HepG2 (cell line): ENCODE measurements at regions not wholly inside any gene's neighbourhood (a gene's known extent, or its start where the extent isn't known, plus 50 kb on each side); places are given as distances from the start of the nearest gene placed in this dataset.

Source experiments
- ATAC-seq: fragments of 200-7000 bp; cut with Tn5 transposase; 3 replicates; pipeline ENCODE4 v1.9.1; 2020; ENCODE audit warnings: mild to moderate bottlenecking, moderate library complexity
- BruUV-seq: library from RNA; stranded (reverse); fragments of 400-500 nt; replicated peaks from 2 replicates; lab custom pipeline; 2021; lab: Mats Ljungman, UMichigan
- CTCF ChIA-PET: fragments of 300-600 bp; formaldehyde crosslinking; extraction: SDS; loops from one replicate; lab custom pipeline; 2021; ENCODE audit warnings: low total read pairs, inconsistent platforms, low intra/inter-chr PET ratio; lab: Yijun Ruan, JAX
- POLR2A ChIA-PET: fragments of 350-600 bp; sonication (Branson Sonifier 250); formaldehyde crosslinking; loops from one replicate; lab custom pipeline; 2020; ENCODE audit warnings: antibody characterized with exemption, inconsistent platforms; lab: Yijun Ruan, JAX
- DNase-seq: peaks from one replicate; pipeline ENCODE4 v3.0.0-alpha.2; 2015; ENCODE audit warnings: low spot score
- FAIRE-seq: peaks from 3 replicates; lab custom pipeline; 2011; peaks lifted over from hg19 to GRCh38; lab: Jason Lieb, UNC
- H2AFZ ChIP-seq: one replicate; pipeline ENCODE4 v1.6.1; 2011; ENCODE audit warnings: low read length, inconsistent platforms
- H3K27ac ChIP-seq: fragments of 300-600 bp; 3 replicates; pipeline ENCODE4 v1.8.0; 2011; ENCODE audit warnings: mixed run types, mild to moderate bottlenecking, mixed read lengths, low read length, inconsistent platforms; ENCODE audit not compliant: insufficient read depth; ENCODE audit errors: extremely low read length
- H3K27me3 ChIP-seq, 2 experiments: fragments of 200-600 bp in 1 of 2; 2 replicates in 1 of 2; 3 replicates in 1 of 2; pipeline versions ENCODE4 v1.6.0 to v1.8.0; 2011; ENCODE audit warnings: low read length in 2 of 2, mild to moderate bottlenecking in 2 of 2, moderate library complexity in 2 of 2, inconsistent platforms in 1 of 2; ENCODE audit not compliant: insufficient read depth in 2 of 2, control insufficient read depth in 1 of 2
- H3K36me3 ChIP-seq, 2 experiments: fragments of 200-600 bp in 1 of 2; replicated peaks in 1 of 2; 2 replicates in 1 of 2; 3 replicates in 1 of 2; pipeline versions ENCODE4 v1.5.1 to v1.8.0; 2011; ENCODE audit warnings: low read length in 2 of 2, inconsistent platforms in 1 of 2; ENCODE audit not compliant: insufficient read depth in 2 of 2, control insufficient read depth in 1 of 2
- H3K4me1 ChIP-seq: 2 replicates; pipeline ENCODE4 v1.5.1; 2012; ENCODE audit warnings: low read length, inconsistent platforms; ENCODE audit not compliant: insufficient read depth
- H3K4me2 ChIP-seq: 2 replicates; pipeline ENCODE4 v1.6.0; 2011; ENCODE audit warnings: low read depth, low read length, inconsistent platforms
- H3K4me3 ChIP-seq, 3 experiments: fragments of 200-600 bp in 1 of 3; sonication (generic), shearing (Covaris generic) in 1 of 3; replicated peaks in 1 of 3; 2 replicates each; pipeline ENCODE4 v1.5.1; 2011 to 2016; ENCODE audit warnings: low read length in 3 of 3, inconsistent platforms in 2 of 3, low read depth in 2 of 3, mild to moderate bottlenecking in 2 of 3, control low read depth in 1 of 3, mixed read lengths in 1 of 3; ENCODE audit not compliant: insufficient read depth in 1 of 3
- H3K79me2 ChIP-seq: one replicate; pipeline ENCODE4 v1.6.1; 2011; ENCODE audit warnings: low read length, inconsistent platforms; ENCODE audit not compliant: insufficient read depth
- H3K9ac ChIP-seq: 2 replicates; pipeline ENCODE4 v1.6.0; 2011; ENCODE audit warnings: mild to moderate bottlenecking, low read depth, low read length, inconsistent platforms; ENCODE audit not compliant: insufficient read depth
- H3K9me3 ChIP-seq: 2 replicates; pipeline ENCODE4 v1.5.1; 2012; ENCODE audit warnings: mild to moderate bottlenecking, low read length
- H4K20me1 ChIP-seq: 2 replicates; pipeline ENCODE4 v1.6.0; 2011; ENCODE audit warnings: inconsistent platforms, mild to moderate bottlenecking, low read length, moderate library complexity; ENCODE audit not compliant: insufficient read depth
- ETS1 ChIP-seq: sonication (generic); formaldehyde crosslinking; IDR thresholded peaks from 2 replicates; pipeline ENCODE4 v1.4.0; 2020; ENCODE audit warnings: missing genetic modification reagents
- FOXC1 ChIP-seq: sonication (generic); formaldehyde crosslinking; IDR thresholded peaks from 2 replicates; pipeline ENCODE4 v1.8.0; 2022; ENCODE audit warnings: mild to moderate bottlenecking, missing genetic modification reagents, borderline replicate concordance
- HNRNPK ChIP-seq: fragments of 200-400 bp; formaldehyde crosslinking; IDR thresholded peaks from 2 replicates; pipeline ENCODE4 v1.6.1; 2018; ENCODE audit warnings: low read length, low read depth, moderate library complexity, mild to moderate bottlenecking; ENCODE audit not compliant: poor library complexity, severe bottlenecking
- KLF16 ChIP-seq, 2 experiments: sonication (generic) in 1 of 2; formaldehyde crosslinking in 1 of 2; IDR thresholded peaks; 2 replicates each; pipeline versions ENCODE4 v1.6.1 to v1.8.0; 2016 to 2023; ENCODE audit warnings: missing genetic modification reagents in 2 of 2, missing compliant biosample characterization in 1 of 2
- SMARCE1 ChIP-seq: fragments of 450-650 bp; IDR thresholded peaks from 2 replicates; pipeline ENCODE4 v1.6.1; 2017; ENCODE audit warnings: borderline replicate concordance
- SYNCRIP ChIP-seq: fragments of 200-400 bp; formaldehyde crosslinking; IDR thresholded peaks from 2 replicates; pipeline ENCODE4 v1.6.1; 2018; ENCODE audit warnings: mild to moderate bottlenecking, low read depth, low read length; ENCODE audit not compliant: insufficient read depth
- ZFP90 ChIP-seq: sonication (generic); formaldehyde crosslinking; IDR thresholded peaks from 2 replicates; pipeline ENCODE4 v1.8.0; 2022; ENCODE audit warnings: missing genetic modification reagents, mild to moderate bottlenecking, inconsistent platforms, borderline replicate concordance
- ZKSCAN8 ChIP-seq: IDR thresholded peaks from 2 replicates; pipeline ENCODE4 v1.6.1; 2016; ENCODE audit warnings: borderline replicate concordance, missing genetic modification reagents, missing compliant biosample characterization
- ZNF513 ChIP-seq: sonication (generic); formaldehyde crosslinking; conservative IDR thresholded peaks from 2 replicates; pipeline ENCODE4 v1.5.0; 2020; ENCODE audit warnings: missing genetic modification reagents
- WGBS: methylation state at CpG from one replicate; pipeline ENCODE4 v1.1.6; 2017; ENCODE audit warnings: low lambda C conversion rate; 5-methylcytosine and 5-hydroxymethylcytosine counted together
- in situ Hi-C: cut with HindIII; loops from 2 replicates; pipeline ENCODE4 v1.10.0; 2017; ENCODE audit warnings: low pct_unique_long_range_greater_than_20kb; ENCODE audit not compliant: extremely low pct_ligation_motif_present
- intact Hi-C: fragments of 100-400 bp; cut with micrococcal nuclease; formaldehyde crosslinking; loops from one replicate; pipeline ENCODE4 v1.10.0; 2022; ENCODE audit not compliant: unreplicated experiment

GRCh38 chr1:163701783-163702374, 380.1 kb downstream of the NUF2 start:
- Histone ChIP-seq H3K27ac (no peak overlapping the region), H3K27me3 (no peaks in the 10 kb centered on the region), H3K9me3 (peaks cover 65% of the 10 kb centered on the region), H3K9ac (no peak overlapping the region), H3K4me3 (no peak overlapping the region), H3K36me3 (no peaks in the 10 kb centered on the region), H2AFZ (no peak overlapping the region), H3K79me2 (no peaks in the 10 kb centered on the region), H3K4me2 (no peak overlapping the region), H3K4me1 (no peaks in the 10 kb centered on the region), H4K20me1 (no peaks in the 10 kb centered on the region)
- ChIA-PET CTCF (no interaction called here), POLR2A (no interaction called here)
- in situ Hi-C loops: no loop called here
- DNase-seq (no peak), ATAC-seq (no peak), FAIRE-seq (no peak)
- no TSS peak for BruUV-seq
- intact Hi-C loops: loop anchor here (5.0 kb wide), 1 partner anchor 915 kb away; no protein-coding TSS in a partner anchor
- TF ChIP-seq SYNCRIP (no peak), ETS1 (CRISPR knock-in tag) (no peak), SMARCE1 (no peak), HNRNPK (no peak), ZNF513 (CRISPR knock-in tag) (no peak), ZFP90 (CRISPR knock-in tag) (no peak), FOXC1 (CRISPR knock-in tag) (no peak), ZKSCAN8 (CRISPR knock-in tag) (no peak), KLF16 (CRISPR knock-in tag; IDR thresholded peaks at IDR 0.05) (no peak)
- WGBS: 0% methylated on average over 1 of the region's 1 CpG
